HG02571 (cell line): ENCODE measurements at regions not wholly inside any gene's neighbourhood (a gene's known extent, or its start where the extent isn't known, plus 50 kb on each side); places are given as distances from the start of the nearest gene placed in this dataset.
"Not testable (repeated sequence)": the region's sequence is repeated elsewhere in the genome, so short reads cannot be mapped to it uniquely, and the experiment has no call there.

ENCODE experiments used
- ATAC-seq: cut with Tn5 transposase; IDR thresholded peaks from one replicate; pipeline ENCODE4 v1.9.1; 2021; ENCODE audit warnings: mild to moderate bottlenecking, moderate library complexity; ENCODE audit not compliant: unreplicated experiment

DNA sequence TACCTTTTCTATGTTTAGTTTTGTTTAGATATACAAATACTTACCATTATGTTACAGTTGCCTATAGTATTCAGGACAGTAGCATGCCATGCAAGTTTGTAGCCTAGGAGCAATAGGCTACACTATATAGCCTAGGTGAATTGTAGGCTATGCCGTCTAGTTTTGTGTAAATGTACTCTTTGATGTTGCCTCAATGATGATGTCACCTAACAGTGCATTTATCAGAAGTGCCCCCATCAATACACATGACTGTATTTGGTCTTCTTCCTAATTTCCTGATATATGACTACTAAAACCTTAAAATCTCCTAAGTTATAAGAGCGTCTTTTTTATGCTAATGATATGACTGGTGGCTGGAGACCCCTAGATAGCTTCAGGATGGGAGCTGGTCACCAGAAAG lies 394.4 kb upstream of the STXBP6 start:
- ATAC-seq, result no peak

DNA sequence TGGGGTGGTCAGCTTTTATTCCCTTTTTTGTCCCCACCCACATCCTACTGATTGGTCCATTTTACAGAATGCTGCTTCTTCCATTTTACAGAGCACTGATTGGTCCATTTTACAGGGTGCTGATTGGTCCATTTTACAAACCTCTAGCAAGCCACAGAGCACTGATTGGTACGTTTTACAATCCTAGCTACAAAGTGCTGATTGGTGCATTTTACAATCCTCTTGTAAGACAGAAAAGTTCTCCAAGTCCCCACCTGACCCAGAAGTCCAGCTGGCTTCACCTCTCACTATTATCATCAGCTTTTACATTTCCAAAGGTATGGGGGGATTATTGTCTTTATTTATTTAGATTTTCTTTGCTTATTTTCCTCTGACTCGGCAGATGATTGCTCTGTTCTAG lies 390.4 kb upstream of the STXBP6 start:
- ATAC-seq, result not testable (repeated sequence)

DNA sequence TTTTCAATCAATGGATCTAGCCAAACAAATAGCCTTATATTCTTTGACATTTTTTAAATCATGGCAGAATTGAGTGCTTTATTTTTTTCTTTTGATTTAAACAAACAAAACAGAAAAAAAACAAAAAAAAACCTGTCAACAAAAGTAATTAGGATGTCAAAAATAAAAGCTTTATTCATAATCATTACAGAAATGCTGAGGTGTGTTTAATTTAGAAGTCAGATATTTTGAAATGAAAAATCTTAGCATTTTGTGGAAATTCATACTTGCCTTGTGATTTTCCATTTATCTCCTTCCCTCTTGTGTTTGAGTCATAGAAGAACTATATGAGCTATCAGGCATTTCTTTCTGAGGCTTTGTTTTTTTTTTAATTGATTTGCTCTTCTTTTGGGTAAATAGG lies 387.0 kb upstream of the STXBP6 start:
- no peak for ATAC-seq

GRCh38 chr14:25436288-25436875 lies 386.4 kb upstream of the STXBP6 start:
- ATAC-seq, result no peak

DNA sequence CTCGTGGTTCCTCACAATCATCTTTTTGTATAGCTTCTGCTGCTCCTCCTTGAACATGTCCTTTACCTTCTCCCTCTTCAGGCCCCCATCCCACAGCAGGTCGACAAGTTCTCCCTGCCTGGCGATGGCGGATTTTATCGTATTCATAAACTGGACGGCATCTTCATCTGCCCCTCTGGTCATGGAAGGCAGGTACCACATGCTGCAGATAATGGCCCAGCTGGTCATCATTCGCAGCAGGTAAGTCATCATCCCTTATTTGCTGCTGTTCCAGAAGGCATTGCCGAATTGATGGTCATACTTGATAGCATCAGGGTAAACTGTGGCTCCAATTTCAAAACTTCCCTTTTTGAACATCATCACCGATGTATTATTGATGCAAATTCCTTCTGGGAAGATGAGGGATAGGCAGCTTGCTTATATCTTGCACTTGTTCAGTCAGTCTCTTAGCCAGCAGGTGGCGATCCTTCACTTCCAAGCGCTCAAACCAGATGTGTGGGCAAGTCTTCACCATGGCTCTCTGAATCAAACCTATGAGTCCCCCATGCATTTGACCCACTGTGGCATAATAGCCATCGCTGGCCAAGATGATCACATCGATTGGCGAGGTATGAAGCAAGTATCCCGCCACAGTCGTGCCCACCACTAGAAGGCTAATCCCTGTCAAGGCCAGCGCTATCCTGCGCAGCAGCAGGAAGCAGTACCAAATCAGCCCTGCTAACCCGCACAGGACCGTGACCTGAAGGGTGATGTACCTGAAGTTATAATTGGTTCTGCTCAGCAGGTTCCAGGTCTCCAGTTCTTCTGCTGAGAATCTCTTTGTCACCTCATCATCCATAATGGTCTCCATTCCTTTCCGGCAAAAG lies 381.5 kb upstream of the STXBP6 start:
- no peak for ATAC-seq

GRCh38 chr14:25430808-25431207 lies 380.9 kb upstream of the STXBP6 start:
- ATAC-seq, result no peak

GRCh38 chr14:25412998-25413397 lies 363.1 kb upstream of the STXBP6 start:
- ATAC-seq, result no peak

GRCh38 chr14:25411781-25412757 lies 362.1 kb upstream of the STXBP6 start:
- no peak for ATAC-seq

GRCh38 chr14:25406818-25407217 lies 356.9 kb upstream of the STXBP6 start:
- ATAC-seq, result no peak

- peak; percentile 72 for ATAC-seq
Observed at GRCh38 chr14:25400607-25401206, 350.8 kb upstream of the STXBP6 start.

DNA sequence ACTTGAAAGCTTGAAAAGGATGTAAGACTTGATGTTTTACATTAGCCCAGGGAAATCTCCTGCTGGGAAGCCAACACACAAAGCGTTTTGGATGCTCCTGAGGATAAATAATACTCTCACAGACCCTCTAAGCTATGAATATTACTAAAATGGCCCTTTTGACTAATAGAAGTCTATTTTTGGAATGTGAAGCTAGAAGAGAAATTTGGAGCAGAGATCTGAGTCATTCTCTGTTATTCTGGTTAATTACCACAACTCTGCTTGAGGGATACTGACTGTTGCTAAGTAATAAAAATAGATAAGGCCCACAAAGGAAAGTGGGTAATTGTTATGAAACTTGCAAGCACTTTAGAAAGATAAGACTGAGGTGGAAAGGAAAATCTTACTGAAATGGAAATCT lies 346.2 kb upstream of the STXBP6 start:
- ATAC-seq, result no peak

DNA sequence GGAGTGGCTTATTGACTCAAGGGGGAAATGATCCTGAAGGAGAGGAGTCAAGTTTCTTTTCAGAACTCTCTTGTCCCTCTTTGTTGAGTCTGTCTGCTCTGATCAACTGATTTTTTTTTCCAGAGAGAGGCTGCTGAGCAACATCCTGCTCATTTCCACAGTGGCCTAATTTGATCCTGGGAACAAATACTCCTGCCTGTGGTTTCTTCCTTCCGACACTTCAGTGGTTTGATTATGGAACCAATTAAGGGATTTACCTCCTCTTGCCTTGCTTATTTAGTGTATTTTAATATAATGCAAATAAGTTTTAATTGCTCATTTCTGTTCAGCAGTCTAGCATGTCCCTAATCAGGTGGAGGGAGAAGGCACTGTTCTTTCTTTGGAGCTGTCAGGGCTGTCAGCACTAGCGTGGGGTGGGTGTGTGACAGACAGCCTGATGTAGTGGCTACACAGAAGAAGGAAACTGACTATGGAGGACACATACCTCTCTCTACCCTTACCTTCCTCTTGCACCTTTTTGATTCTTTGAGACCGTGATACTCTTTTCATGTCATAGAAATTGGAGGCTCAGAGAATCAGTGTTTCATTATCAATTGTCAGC lies 344.9 kb upstream of the STXBP6 start:
- no peak for ATAC-seq

- no peak for ATAC-seq
Observed at GRCh38 chr14:25394356-25394755, 344.4 kb upstream of the STXBP6 start.

DNA sequence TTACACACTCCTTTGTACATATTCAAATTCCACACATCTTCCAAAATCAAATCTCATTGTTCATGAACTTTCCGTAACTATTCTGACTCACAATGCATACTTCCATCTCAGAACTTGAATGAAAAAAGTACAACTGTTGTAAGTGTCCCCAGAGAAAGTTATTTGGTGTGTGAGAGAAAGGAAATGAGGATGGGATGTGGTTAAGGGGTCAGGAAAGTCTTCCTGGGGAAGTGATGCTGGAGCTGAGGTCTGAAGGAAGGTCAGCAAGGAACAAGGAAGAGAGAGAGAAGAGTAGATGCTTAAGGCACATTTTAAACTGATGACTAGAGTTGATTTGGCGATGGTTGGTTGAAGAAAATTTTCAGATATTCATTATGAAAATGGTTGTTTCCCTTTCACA lies 340.0 kb upstream of the STXBP6 start:
- no peak for ATAC-seq

DNA sequence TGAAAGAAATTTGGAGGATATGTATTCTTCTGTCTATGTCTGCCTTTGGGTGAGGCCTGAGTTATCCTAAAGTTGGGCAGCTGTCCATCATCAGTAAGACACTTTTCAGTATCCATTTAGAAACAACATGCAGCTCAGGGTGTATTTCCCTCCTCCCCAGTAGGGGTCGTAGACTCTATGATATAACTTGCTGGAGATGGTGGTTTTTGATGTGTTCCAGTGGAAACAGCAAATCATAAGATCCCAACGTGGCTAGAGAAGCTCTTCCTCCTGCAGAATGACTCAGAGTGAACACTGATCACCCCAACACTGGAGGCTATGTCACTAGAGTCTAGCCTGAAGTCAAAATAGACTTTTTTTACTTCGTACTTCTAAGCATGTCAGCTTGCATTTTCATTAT lies 331.6 kb upstream of the STXBP6 start:
- no peak for ATAC-seq

DNA sequence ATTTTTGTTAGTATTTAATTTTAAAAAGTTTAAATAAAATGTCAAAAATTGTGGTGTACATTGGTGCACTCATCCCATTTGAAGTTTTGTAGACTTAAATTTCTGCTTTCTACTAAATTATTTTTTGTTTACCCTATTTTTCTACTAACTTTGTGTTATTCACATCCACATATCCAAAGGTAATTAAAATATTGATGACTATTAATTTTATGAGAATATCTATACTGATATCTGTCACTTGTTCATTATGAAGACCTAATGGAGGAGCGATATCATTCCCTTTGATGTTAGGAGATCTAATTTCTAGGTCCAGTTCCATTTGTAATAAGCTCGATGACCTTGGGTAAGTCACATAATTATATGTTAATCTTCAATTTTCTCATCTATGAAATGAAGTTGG lies 325.7 kb upstream of the STXBP6 start:
- no peak for ATAC-seq

DNA sequence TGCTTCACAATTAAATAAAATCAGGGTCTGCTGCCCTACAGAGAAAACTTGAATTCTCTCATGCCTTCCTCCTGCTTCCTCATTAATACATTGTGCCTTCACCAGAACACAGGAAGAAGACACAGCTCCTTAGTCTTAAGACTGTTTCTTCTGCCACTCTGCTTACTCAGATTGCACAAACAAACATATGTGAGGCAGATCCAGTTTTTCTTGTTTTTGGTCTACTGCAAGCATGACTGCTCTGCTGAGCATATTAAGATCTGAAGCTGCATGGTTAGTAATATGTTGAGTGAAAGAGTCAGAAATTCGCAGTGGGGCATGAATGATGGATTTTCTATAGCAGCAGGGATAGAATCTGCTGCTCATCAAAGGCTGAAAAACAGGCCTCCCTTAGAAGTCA lies 321.1 kb upstream of the STXBP6 start:
- no peak for ATAC-seq

DNA sequence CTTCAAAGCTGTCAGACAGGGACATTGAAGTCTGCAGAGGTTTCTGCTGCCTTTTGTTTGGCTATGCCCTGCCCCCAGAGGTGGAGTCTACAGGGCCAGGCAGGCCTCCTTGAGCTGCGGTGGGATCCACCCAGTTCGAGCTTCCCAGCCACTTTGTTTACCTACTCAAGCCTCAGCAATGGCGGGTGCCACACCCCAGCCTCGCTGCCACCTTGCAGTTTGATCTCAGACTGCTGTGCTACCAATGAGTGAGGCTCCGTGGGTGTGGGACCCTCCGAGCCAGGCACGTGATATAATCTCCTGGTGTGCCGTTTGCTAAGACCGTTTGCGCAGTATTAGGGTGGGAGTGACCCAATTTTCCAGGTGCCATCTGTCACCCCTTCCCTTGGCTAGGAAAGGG lies 320.1 kb upstream of the STXBP6 start:
- not testable (repeated sequence) for ATAC-seq

DNA sequence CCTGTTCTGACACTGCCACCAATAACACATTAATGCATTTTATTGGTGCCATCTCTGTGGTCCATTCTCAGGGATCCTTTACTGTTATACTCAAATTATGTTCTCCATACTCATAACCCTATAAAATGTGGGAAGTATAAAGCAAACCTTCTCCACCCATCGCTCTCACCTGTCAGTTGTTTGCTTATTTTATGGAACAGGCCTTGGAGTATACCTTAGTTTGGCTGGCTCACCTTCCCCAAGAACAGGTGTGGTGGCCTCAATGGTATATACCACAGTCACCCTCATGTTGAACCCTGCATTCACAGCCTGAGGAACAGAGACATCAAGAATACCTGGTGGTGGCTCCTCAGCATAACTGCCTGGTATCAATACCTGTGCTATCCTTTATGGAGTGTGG lies 308.4 kb upstream of the STXBP6 start:
- ATAC-seq, result no peak

- ATAC-seq, result no peak
Observed at GRCh38 chr14:25351269-25351668, 301.3 kb upstream of the STXBP6 start.

GRCh38 chr14:25350802-25351201 lies 300.9 kb upstream of the STXBP6 start:
- no peak for ATAC-seq
